GM12878 (cell line): ENCODE measurements at regions not wholly inside any gene's neighbourhood (a gene's known extent, or its start where the extent isn't known, plus 50 kb on each side); places are given as distances from the start of the nearest gene placed in this dataset.

Source experiments
- ATAC-seq: fragments of 200-7000 bp; cut with Tn5 transposase; 3 replicates; pipeline ENCODE4 v1.9.1; 2020; ENCODE audit warnings: mild to moderate bottlenecking, moderate library complexity
- BruUV-seq: library from RNA; stranded (reverse); fragments of 400-500 nt; replicated peaks from 2 replicates; lab custom pipeline; 2021; lab: Mats Ljungman, UMichigan
- CTCF ChIA-PET: fragments of 300-600 bp; sonication (Branson Sonifier 250); formaldehyde crosslinking; extraction: SDS; loops from one replicate; lab custom pipeline; 2021; ENCODE audit warnings: inconsistent platforms; lab: Yijun Ruan, JAX
- POLR2A ChIA-PET: fragments of 350-600 bp; formaldehyde crosslinking; extraction: SDS; loops from one replicate; lab custom pipeline; 2021; ENCODE audit warnings: inconsistent platforms; lab: Charles Lee
- RAD21 ChIA-PET: fragments of 300-600 bp; sonication (Branson Sonifier 250); formaldehyde crosslinking; loops from one replicate; lab custom pipeline; 2023; ENCODE audit warnings: antibody characterized with exemption; ENCODE audit not compliant: unreplicated experiment; lab: Charles Lee
- SMC1A ChIA-PET: fragments of 300-600 bp; sonication (Branson Sonifier 250); formaldehyde crosslinking; loops from one replicate; lab custom pipeline; 2023; ENCODE audit not compliant: unreplicated experiment, uncharacterized antibody; lab: Charles Lee
- DNase-seq: peaks from one replicate; pipeline ENCODE4 v3.0.0-alpha.2; 2011; ENCODE audit warnings: low read depth, low spot score
- FAIRE-seq: peaks from 3 replicates; lab custom pipeline; 2011; peaks lifted over from hg19 to GRCh38; lab: Jason Lieb, UNC
- H2AFZ ChIP-seq: 2 replicates; pipeline ENCODE4 v1.6.0; 2011; ENCODE audit warnings: low read depth, low read length, control low read depth; ENCODE audit not compliant: control insufficient read depth
- H3K27ac ChIP-seq: 2 replicates; pipeline ENCODE4 v1.5.1; 2011; ENCODE audit warnings: control low read depth; ENCODE audit not compliant: control insufficient read depth, insufficient read depth
- H3K27me3 ChIP-seq, 2 experiments: replicated peaks in 1 of 2; 2 replicates each; pipeline versions ENCODE4 v1.6.0 to v1.6.1; 2011; ENCODE audit warnings: low read length in 1 of 2; ENCODE audit not compliant: control insufficient read depth in 2 of 2, insufficient read depth in 2 of 2
- H3K36me3 ChIP-seq, 2 experiments: 2 replicates each; pipeline ENCODE4 v1.5.1; 2011; ENCODE audit warnings: low read length in 1 of 2; ENCODE audit not compliant: control insufficient read depth in 2 of 2, insufficient read depth in 2 of 2
- H3K4me1 ChIP-seq: 2 replicates; pipeline ENCODE4 v1.6.1; 2011; ENCODE audit warnings: mild to moderate bottlenecking, low read length, moderate library complexity, mixed read lengths; ENCODE audit not compliant: control insufficient read depth, insufficient read depth
- H3K4me2 ChIP-seq: 2 replicates; pipeline ENCODE4 v1.6.0; 2011; ENCODE audit warnings: control low read depth; ENCODE audit not compliant: control insufficient read depth, insufficient read depth
- H3K4me3 ChIP-seq: fragments of 200-600 bp; sonication (generic); 2 replicates; pipeline ENCODE4 v1.5.1; 2016
- H3K79me2 ChIP-seq: 2 replicates; pipeline ENCODE4 v1.6.0; 2011; ENCODE audit warnings: low read length; ENCODE audit not compliant: control insufficient read depth, insufficient read depth
- H3K9ac ChIP-seq: 2 replicates; pipeline ENCODE4 v1.8.0; 2011; ENCODE audit warnings: low read length, control low read depth, mixed read lengths; ENCODE audit not compliant: control insufficient read depth, insufficient read depth
- H3K9me3 ChIP-seq: replicated peaks from 3 replicates; pipeline ENCODE4 v1.5.1; 2011; ENCODE audit warnings: mild to moderate bottlenecking, low read length; ENCODE audit not compliant: control insufficient read depth, insufficient read depth
- H4K20me1 ChIP-seq: 2 replicates; pipeline ENCODE4 v1.6.0; 2011; ENCODE audit not compliant: control insufficient read depth, insufficient read depth
- MEF2B ChIP-seq: fragments of 450-650 bp; IDR thresholded peaks from 2 replicates; pipeline ENCODE4 v1.6.1; 2018; ENCODE audit warnings: mild to moderate bottlenecking, moderate library complexity; ENCODE audit not compliant: partially characterized antibody, poor library complexity, severe bottlenecking
- MTA3 ChIP-seq: IDR thresholded peaks from 2 replicates; pipeline ENCODE4 v1.6.1; 2012; ENCODE audit warnings: low read length, inconsistent platforms, borderline replicate concordance
- SPI1 ChIP-seq: IDR thresholded peaks from 2 replicates; pipeline ENCODE4 v1.6.1; 2011; ENCODE audit warnings: low read depth, mild to moderate bottlenecking, low read length, moderate library complexity, borderline replicate concordance; ENCODE audit not compliant: insufficient read depth
- WGBS: methylation state at CpG from one replicate; pipeline ENCODE4 v1.1.6; 2016; ENCODE audit warnings: low lambda C conversion rate; ENCODE audit not compliant: insufficient replicate concordance, insufficient coverage; ENCODE audit errors: missing lambda C conversion rate; 5-methylcytosine and 5-hydroxymethylcytosine counted together
- in situ Hi-C: fragments of 300-500 bp; cut with MboI; formaldehyde crosslinking; loops from 9 replicates; pipeline ENCODE4 v1.14.3; 2018; ENCODE audit warnings: mixed read lengths
- intact Hi-C: fragments of 100-400 bp; cut with micrococcal nuclease; formaldehyde crosslinking; loops from one replicate; pipeline ENCODE4 v1.14.2; 2022; ENCODE audit not compliant: unreplicated experiment
- TF ChIP-seq, protein P1 (sequence below): fragments of 150-350 bp; IDR thresholded peaks from 2 replicates; pipeline ENCODE4 v1.6.1; 2016; ENCODE audit warnings: low read depth, low read length
- TF ChIP-seq, protein P2 (sequence below): IDR thresholded peaks from 2 replicates; pipeline ENCODE4 v1.6.1; 2012; ENCODE audit warnings: low read depth, low read length, improper control_type of control experiment

GRCh38 chr1:229108598-229109201 lies 162.2 kb upstream of the RAB4A start (continued):
- TF ChIP-seq MTA3: no peak
- TF ChIP-seq, protein P1, sequence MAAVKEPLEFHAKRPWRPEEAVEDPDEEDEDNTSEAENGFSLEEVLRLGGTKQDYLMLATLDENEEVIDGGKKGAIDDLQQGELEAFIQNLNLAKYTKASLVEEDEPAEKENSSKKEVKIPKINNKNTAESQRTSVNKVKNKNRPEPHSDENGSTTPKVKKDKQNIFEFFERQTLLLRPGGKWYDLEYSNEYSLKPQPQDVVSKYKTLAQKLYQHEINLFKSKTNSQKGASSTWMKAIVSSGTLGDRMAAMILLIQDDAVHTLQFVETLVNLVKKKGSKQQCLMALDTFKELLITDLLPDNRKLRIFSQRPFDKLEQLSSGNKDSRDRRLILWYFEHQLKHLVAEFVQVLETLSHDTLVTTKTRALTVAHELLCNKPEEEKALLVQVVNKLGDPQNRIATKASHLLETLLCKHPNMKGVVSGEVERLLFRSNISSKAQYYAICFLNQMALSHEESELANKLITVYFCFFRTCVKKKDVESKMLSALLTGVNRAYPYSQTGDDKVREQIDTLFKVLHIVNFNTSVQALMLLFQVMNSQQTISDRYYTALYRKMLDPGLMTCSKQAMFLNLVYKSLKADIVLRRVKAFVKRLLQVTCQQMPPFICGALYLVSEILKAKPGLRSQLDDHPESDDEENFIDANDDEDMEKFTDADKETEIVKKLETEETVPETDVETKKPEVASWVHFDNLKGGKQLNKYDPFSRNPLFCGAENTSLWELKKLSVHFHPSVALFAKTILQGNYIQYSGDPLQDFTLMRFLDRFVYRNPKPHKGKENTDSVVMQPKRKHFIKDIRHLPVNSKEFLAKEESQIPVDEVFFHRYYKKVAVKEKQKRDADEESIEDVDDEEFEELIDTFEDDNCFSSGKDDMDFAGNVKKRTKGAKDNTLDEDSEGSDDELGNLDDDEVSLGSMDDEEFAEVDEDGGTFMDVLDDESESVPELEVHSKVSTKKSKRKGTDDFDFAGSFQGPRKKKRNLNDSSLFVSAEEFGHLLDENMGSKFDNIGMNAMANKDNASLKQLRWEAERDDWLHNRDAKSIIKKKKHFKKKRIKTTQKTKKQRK: no peak

GRCh38 chr1:229109320-229109761 lies 161.6 kb upstream of the RAB4A start:
- Histone ChIP-seq H4K20me1 (peaks cover 2% of the 10 kb centered on the region; the same call in 1 of the 2 replicates), H3K36me3 (no peaks in the 10 kb centered on the region), H3K9ac (no peak overlapping the region), H2AFZ (no peak overlapping the region), H3K9me3 (no peaks in the 10 kb centered on the region), H3K27me3 (peaks cover 0 to under 1% of the 10 kb centered on the region in 2 experiments; a peak in 2 of 4 replicates), H3K79me2 (no peaks in the 10 kb centered on the region), H3K4me1 (no peaks in the 10 kb centered on the region), H3K4me3 (no peak overlapping the region), H3K4me2 (no peak overlapping the region), H3K27ac (no peak overlapping the region)
- peak; percentile 14 for TF ChIP-seq MEF2B
- peak; percentile 63; the same call in 1 of the 2 replicates for TF ChIP-seq SPI1
- TF ChIP-seq, protein P2, sequence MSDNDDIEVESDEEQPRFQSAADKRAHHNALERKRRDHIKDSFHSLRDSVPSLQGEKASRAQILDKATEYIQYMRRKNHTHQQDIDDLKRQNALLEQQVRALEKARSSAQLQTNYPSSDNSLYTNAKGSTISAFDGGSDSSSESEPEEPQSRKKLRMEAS: no peak
- in situ Hi-C loops: no loop called here
- intact Hi-C loops: no loop called here
- FAIRE-seq (no peak), DNase-seq (no peak), ATAC-seq (peak; percentile 39)
- RAD21 ChIA-PET: no interaction called here
- CTCF ChIA-PET: no interaction called here
- 24% methylated on average over 5 of the region's 5 CpGs for WGBS
- SMC1A ChIA-PET: no interaction called here
- POLR2A ChIA-PET: no interaction called here
- BruUV-seq: no TSS peak
